ENCODE measurements at regions not wholly inside any gene's neighbourhood (a gene's known extent, or its start where the extent isn't known, plus 50 kb on each side); places are given as distances from the start of the nearest gene placed in this dataset.

GRCh38 chr19:29442094-29442493 lies 83.7 kb upstream of the VSTM2B start:
- intact Hi-C loops (cut with micrococcal nuclease; ENCODE audit: unreplicated experiment) = no loop called here
- Histone ChIP-seq H3K27ac (ENCODE audit: low read depth, low read length, poor library complexity, severe bottlenecking) (no peak overlapping the region), H3K4me1 (ENCODE audit: insufficient read depth, low read length, poor library complexity, severe bottlenecking) (no peaks in the 10 kb centered on the region), H3K27me3 (replicated peaks; ENCODE audit: insufficient read depth, low read depth, low read length, poor library complexity) (no peaks in the 10 kb centered on the region), H3K9me3 (ENCODE audit: low read depth, low read length, poor library complexity, severe bottlenecking) (peaks cover 12% of the 10 kb centered on the region), H3K4me3 (ENCODE audit: low read depth, low read length, poor library complexity, severe bottlenecking) (no peak overlapping the region), H3K36me3 (ENCODE audit: insufficient read depth, low read length, poor library complexity, severe bottlenecking) (no peaks in the 10 kb centered on the region)
- ChIA-PET CTCF (no interaction called here), POLR2A (ENCODE audit: low non-redundant PET) (no interaction called here)
- TF ChIP-seq EZH2 (IDR thresholded peaks at IDR 0.05; ENCODE audit: borderline replicate concordance, low read depth, low read length, poor library complexity, severe bottlenecking) = no peak
- TF ChIP-seq, protein P1, sequence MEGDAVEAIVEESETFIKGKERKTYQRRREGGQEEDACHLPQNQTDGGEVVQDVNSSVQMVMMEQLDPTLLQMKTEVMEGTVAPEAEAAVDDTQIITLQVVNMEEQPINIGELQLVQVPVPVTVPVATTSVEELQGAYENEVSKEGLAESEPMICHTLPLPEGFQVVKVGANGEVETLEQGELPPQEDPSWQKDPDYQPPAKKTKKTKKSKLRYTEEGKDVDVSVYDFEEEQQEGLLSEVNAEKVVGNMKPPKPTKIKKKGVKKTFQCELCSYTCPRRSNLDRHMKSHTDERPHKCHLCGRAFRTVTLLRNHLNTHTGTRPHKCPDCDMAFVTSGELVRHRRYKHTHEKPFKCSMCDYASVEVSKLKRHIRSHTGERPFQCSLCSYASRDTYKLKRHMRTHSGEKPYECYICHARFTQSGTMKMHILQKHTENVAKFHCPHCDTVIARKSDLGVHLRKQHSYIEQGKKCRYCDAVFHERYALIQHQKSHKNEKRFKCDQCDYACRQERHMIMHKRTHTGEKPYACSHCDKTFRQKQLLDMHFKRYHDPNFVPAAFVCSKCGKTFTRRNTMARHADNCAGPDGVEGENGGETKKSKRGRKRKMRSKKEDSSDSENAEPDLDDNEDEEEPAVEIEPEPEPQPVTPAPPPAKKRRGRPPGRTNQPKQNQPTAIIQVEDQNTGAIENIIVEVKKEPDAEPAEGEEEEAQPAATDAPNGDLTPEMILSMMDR (conservative IDR thresholded peaks at IDR 0.05; ENCODE audit: low read depth, low read length) = no peak
- DNase-seq (ENCODE audit: low spot score) = no peak
- no TSS peak for BruUV-seq (replicated peaks)

DNA sequence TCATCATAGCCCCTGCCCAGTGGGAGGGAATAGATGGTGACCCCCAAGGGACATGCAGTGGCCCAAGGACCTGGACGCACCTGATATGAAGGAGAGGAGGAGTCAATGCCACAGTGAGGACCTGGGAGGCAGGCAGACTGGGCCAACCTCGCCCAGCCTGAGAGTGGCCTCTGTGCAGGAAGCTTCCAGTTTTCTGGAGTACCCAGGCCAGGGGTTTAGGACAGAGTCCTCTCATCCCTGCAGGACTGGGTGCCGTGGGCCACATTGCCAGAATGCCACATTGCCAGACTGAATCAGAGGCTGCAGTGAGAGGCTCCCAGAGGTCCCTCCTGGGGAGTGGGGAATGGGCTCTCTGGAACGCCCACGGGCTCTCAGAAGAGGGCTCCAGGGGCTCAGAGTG lies 82.9 kb upstream of the VSTM2B start:
- no peak for DNase-seq (ENCODE audit: low spot score)
- no peaks in the 10 kb centered on the region for H3K27me3 ChIP-seq (replicated peaks; ENCODE audit: insufficient read depth, low read depth, low read length, poor library complexity)
- ChIA-PET POLR2A (ENCODE audit: low non-redundant PET) (no interaction called here), CTCF (no interaction called here)
- no peaks in the 10 kb centered on the region for H3K36me3 ChIP-seq (ENCODE audit: insufficient read depth, low read length, poor library complexity, severe bottlenecking)
- H3K4me3 ChIP-seq (ENCODE audit: low read depth, low read length, poor library complexity, severe bottlenecking) = no peak overlapping the region
- no peak overlapping the region for H3K27ac ChIP-seq (ENCODE audit: low read depth, low read length, poor library complexity, severe bottlenecking)
- BruUV-seq (replicated peaks) = no TSS peak
- peaks cover 12% of the 10 kb centered on the region for H3K9me3 ChIP-seq (ENCODE audit: low read depth, low read length, poor library complexity, severe bottlenecking)
- TF ChIP-seq, protein P1 (conservative IDR thresholded peaks at IDR 0.05; ENCODE audit: low read depth, low read length) = no peak
- TF ChIP-seq EZH2 (IDR thresholded peaks at IDR 0.05; ENCODE audit: borderline replicate concordance, low read depth, low read length, poor library complexity, severe bottlenecking) = no peak
- intact Hi-C loops (cut with micrococcal nuclease; ENCODE audit: unreplicated experiment) = no loop called here
- no peaks in the 10 kb centered on the region for H3K4me1 ChIP-seq (ENCODE audit: insufficient read depth, low read length, poor library complexity, severe bottlenecking)

DNA sequence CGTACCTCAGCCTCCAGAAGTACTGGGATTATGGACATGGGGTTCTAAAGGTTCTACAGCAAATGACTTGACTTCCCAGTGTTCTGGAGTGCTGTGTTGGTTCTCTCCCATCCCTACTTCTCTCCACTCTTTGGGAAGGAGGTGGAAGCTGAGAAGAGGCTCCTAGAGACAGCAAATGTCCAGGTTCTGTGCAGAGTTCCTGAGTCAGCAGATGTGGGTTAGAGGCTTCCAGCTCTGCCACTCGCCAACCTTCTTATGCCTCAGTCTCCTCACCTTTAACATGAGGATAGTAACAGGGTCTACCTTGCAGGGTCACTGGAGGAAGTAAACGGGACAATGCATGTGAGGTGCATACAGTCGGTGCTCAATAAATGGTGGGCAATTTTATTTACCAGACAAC lies 80.5 kb upstream of the VSTM2B start:
- no peaks in the 10 kb centered on the region for H3K4me1 ChIP-seq (ENCODE audit: insufficient read depth, low read length, poor library complexity, severe bottlenecking)
- H3K9me3 ChIP-seq (ENCODE audit: low read depth, low read length, poor library complexity, severe bottlenecking) = peaks cover 12% of the 10 kb centered on the region
- CTCF ChIA-PET = interaction anchor here (1.2 kb wide), 1 partner anchor 82 kb away, joined by 3 read pairs; no protein-coding TSS in a partner anchor
- H3K4me3 ChIP-seq (ENCODE audit: low read depth, low read length, poor library complexity, severe bottlenecking) = no peak overlapping the region
- POLR2A ChIA-PET (ENCODE audit: low non-redundant PET) = no interaction called here
- H3K27me3 ChIP-seq (replicated peaks; ENCODE audit: insufficient read depth, low read depth, low read length, poor library complexity) = no peaks in the 10 kb centered on the region
- no TSS peak for BruUV-seq (replicated peaks)
- intact Hi-C loops (cut with micrococcal nuclease; ENCODE audit: unreplicated experiment) = no loop called here
- no peak for DNase-seq (ENCODE audit: low spot score)
- TF ChIP-seq, protein P1 (conservative IDR thresholded peaks at IDR 0.05; ENCODE audit: low read depth, low read length) = no peak
- no peak for TF ChIP-seq EZH2 (IDR thresholded peaks at IDR 0.05; ENCODE audit: borderline replicate concordance, low read depth, low read length, poor library complexity, severe bottlenecking)
- no peak overlapping the region for H3K27ac ChIP-seq (ENCODE audit: low read depth, low read length, poor library complexity, severe bottlenecking)
- no peaks in the 10 kb centered on the region for H3K36me3 ChIP-seq (ENCODE audit: insufficient read depth, low read length, poor library complexity, severe bottlenecking)

Measured in A673 (cell line).